GM06990 (cell line): ENCODE measurements at regions not wholly inside any gene's neighbourhood (a gene's known extent, or its start where the extent isn't known, plus 50 kb on each side); places are given as distances from the start of the nearest gene placed in this dataset.

Source experiments
- DNase-seq: peaks from one replicate; pipeline ENCODE4 v3.0.0-alpha.2; 2011; ENCODE audit not compliant: insufficient read length; ENCODE audit errors: extremely low read depth
- H3K27me3 ChIP-seq: replicated peaks from 2 replicates; pipeline ENCODE4 v1.6.0; 2011; ENCODE audit warnings: low read length; ENCODE audit not compliant: control insufficient read depth, insufficient read depth
- H3K36me3 ChIP-seq: 2 replicates; pipeline ENCODE4 v1.5.1; 2011; ENCODE audit warnings: low read length; ENCODE audit not compliant: control insufficient read depth, insufficient read depth
- H3K4me3 ChIP-seq: replicated peaks from 2 replicates; pipeline ENCODE4 v1.5.1; 2011; ENCODE audit warnings: low read depth, mild to moderate bottlenecking, control low read depth, low read length
- CTCF ChIP-seq: IDR thresholded peaks from 2 replicates; pipeline ENCODE4 v1.5.1; 2011; ENCODE audit warnings: low read length, control low read depth, mild to moderate bottlenecking, inconsistent platforms; ENCODE audit not compliant: insufficient read depth, poor library complexity, severe bottlenecking

DNA sequence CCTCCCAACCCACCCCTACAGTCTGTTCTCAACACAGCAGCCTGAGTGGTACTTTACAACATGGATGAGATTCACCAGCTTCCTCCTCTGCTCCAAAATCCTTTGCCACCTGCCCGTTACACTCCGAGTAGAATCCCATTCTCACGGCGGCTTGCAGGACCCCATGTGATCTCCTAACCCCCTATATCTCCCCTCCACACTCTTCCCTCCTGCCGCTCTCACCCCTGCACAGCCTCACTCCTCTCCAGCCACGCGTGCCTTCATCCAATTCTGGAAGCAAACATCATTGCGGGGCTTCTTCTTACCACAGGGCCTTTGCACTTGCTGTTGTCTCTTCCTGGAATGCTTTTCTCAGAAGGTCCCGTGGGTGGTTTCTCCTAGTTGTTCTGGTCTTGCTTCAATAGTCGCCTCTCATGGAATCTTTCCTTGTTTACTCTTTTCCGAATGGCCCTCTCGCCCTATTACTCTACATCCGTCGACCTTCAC lies 472.3 kb downstream of the CDH26 start:
- H3K36me3 ChIP-seq = no peaks in the 10 kb centered on the region
- no peak for DNase-seq
- no peaks in the 10 kb centered on the region for H3K27me3 ChIP-seq
- no peak overlapping the region for H3K4me3 ChIP-seq
- no peak for TF ChIP-seq CTCF

DNA sequence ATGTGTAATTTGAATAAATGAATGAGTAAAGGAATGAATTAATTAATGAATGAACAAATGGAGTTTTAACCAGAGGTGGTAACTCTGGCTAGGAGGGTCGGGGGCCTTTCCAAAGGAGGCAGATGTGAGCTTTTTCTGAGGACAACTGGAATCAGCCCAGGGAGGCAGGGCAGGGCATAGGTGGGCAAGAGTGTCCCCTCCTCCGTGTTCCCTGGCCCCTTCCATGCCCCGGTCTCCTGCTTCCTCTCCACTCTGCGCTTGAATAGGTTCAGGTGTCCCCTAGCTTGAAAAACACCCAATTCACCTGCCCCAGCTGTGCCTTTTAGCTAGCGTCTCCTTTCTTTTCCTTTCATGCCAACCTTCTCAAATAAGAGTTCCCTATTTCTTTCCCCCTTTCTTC lies 473.1 kb downstream of the CDH26 start:
- no peaks in the 10 kb centered on the region for H3K27me3 ChIP-seq
- DNase-seq = no peak
- no peaks in the 10 kb centered on the region for H3K36me3 ChIP-seq
- no peak overlapping the region for H3K4me3 ChIP-seq
- no peak for TF ChIP-seq CTCF

- H3K36me3 ChIP-seq = no peaks in the 10 kb centered on the region
- no peak overlapping the region for H3K4me3 ChIP-seq
- DNase-seq = no peak
- H3K27me3 ChIP-seq = no peaks in the 10 kb centered on the region
- TF ChIP-seq CTCF = no peak
Observed at GRCh38 chr20:60437418-60437817, 479.2 kb downstream of the CDH26 start.

GRCh38 chr20:60446267-60447111 lies 488.3 kb downstream of the CDH26 start:
- H3K4me3 ChIP-seq = no peak overlapping the region
- TF ChIP-seq CTCF = no peak
- peak; percentile 3 for DNase-seq
- H3K36me3 ChIP-seq = no peaks in the 10 kb centered on the region
- H3K27me3 ChIP-seq = no peaks in the 10 kb centered on the region

DNA sequence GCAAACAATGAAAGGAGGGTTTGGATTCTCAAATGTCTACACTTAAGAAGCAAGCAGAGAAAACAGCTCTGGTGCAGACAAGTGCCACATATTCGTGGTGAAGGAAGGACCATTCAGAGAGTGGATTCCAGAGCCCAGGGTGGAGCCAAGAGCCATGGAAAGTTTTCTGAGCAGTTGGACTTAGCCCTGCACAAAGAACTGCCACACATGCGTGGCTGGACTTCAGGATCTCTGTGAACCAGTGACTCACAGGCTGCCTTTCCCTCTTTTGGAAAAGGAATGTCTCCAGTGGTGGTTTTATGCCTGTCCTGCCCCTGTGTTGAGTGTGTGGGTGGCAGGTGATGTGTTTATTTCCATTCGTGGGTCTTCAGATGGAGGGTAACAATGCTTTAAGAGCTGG lies 489.5 kb downstream of the CDH26 start:
- no peak for DNase-seq
- no peak for TF ChIP-seq CTCF
- Histone ChIP-seq H3K36me3 (no peaks in the 10 kb centered on the region), H3K27me3 (no peaks in the 10 kb centered on the region), H3K4me3 (no peak overlapping the region)
